ENCODE measurements at regions not wholly inside any gene's neighbourhood (a gene's known extent, or its start where the extent isn't known, plus 50 kb on each side); places are given as distances from the start of the nearest gene placed in this dataset.

- no peaks in the 10 kb centered on the region for H3K27me3 Mint-ChIP-seq
Measured at GRCh38 chr13:37966266-37966665, 96.7 kb upstream of the TRPC4 start.

GRCh38 chr13:37960427-37960826 is 90.9 kb upstream of the TRPC4 start:
- DNase-seq (no peak), ATAC-seq (ENCODE audit: poor library complexity) (no peak)
- H3K27ac ChIP-seq (ENCODE audit: low read depth in 1 of 2, low read length in 2 of 2), result no peak overlapping the region
- H3K27me3 Mint-ChIP-seq, result no peaks in the 10 kb centered on the region
- no peak for TF ChIP-seq CTCF (IDR thresholded peaks at IDR 0.05)
- POLR2A ChIA-PET, result no interaction called here
- no peak overlapping the region for H3K4me3 ChIP-seq (ENCODE audit: low read length)
- H3K4me1 ChIP-seq (ENCODE audit: insufficient read depth, low read length), result no peaks in the 10 kb centered on the region
- peaks cover 2% of the 10 kb centered on the region for H3K9me3 Mint-ChIP-seq
- CTCF ChIA-PET, result no interaction called here
- H3K36me3 Mint-ChIP-seq (ENCODE audit: low read depth), result no peaks in the 10 kb centered on the region
- peaks cover 0 to 4% of the 10 kb centered on the region in 2 experiments for H3K9me3 ChIP-seq (ENCODE audit: control insufficient read depth in 1 of 2, insufficient read depth in 1 of 2, low read length in 2 of 2)
- H3K27me3 ChIP-seq (ENCODE audit: control insufficient read depth in 1 of 2, insufficient read depth in 2 of 2, low read length in 2 of 2), result no peaks in the 10 kb centered on the region
- no peak overlapping the region for H3K27ac Mint-ChIP-seq
- H3K4me1 Mint-ChIP-seq (ENCODE audit: low read depth), result no peaks in the 10 kb centered on the region
- intact Hi-C loops (cut with DNase I, micrococcal nuclease), result no loop called here
- no peaks in the 10 kb centered on the region for H3K36me3 ChIP-seq (ENCODE audit: insufficient read depth, low read length)
- H3K4me3 Mint-ChIP-seq, result no peak overlapping the region

More at GRCh38 chr13:37966266-37966665, 96.7 kb upstream of the TRPC4 start:
- no peak for ATAC-seq (ENCODE audit: poor library complexity)
- Mint-ChIP-seq H3K4me1 (ENCODE audit: low read depth) (no peaks in the 10 kb centered on the region), H3K4me3 (no peak overlapping the region), H3K9me3 (peaks cover 5% of the 10 kb centered on the region), H3K36me3 (ENCODE audit: low read depth) (no peaks in the 10 kb centered on the region), H3K27ac (no peak overlapping the region)
- H3K9me3 ChIP-seq (ENCODE audit: control insufficient read depth in 1 of 2, insufficient read depth in 1 of 2, low read length in 2 of 2), result no peaks in the 10 kb centered on the region
- intact Hi-C loops (cut with DNase I, micrococcal nuclease), result no loop called here
- H3K27ac ChIP-seq (ENCODE audit: low read depth in 1 of 2, low read length in 2 of 2), result no peak overlapping the region
- H3K27me3 ChIP-seq (ENCODE audit: control insufficient read depth in 1 of 2, insufficient read depth in 2 of 2, low read length in 2 of 2), result no peaks in the 10 kb centered on the region
- POLR2A ChIA-PET, result no interaction called here
- H3K4me3 ChIP-seq (ENCODE audit: low read length), result no peak overlapping the region
- CTCF ChIA-PET, result no interaction called here
- no peaks in the 10 kb centered on the region for H3K36me3 ChIP-seq (ENCODE audit: insufficient read depth, low read length)
- no peak for TF ChIP-seq CTCF (IDR thresholded peaks at IDR 0.05)
- no peak for DNase-seq
- no peaks in the 10 kb centered on the region for H3K4me1 ChIP-seq (ENCODE audit: insufficient read depth, low read length)

- Histone ChIP-seq H3K4me1 (ENCODE audit: insufficient read depth, low read length) (no peaks in the 10 kb centered on the region), H3K27me3 (ENCODE audit: control insufficient read depth in 1 of 2, insufficient read depth in 2 of 2, low read length in 2 of 2) (no peaks in the 10 kb centered on the region), H3K36me3 (ENCODE audit: insufficient read depth, low read length) (no peaks in the 10 kb centered on the region), H3K4me3 (ENCODE audit: low read length) (no peak overlapping the region), H3K9me3 (ENCODE audit: control insufficient read depth in 1 of 2, insufficient read depth in 1 of 2, low read length in 2 of 2) (peaks cover 0 to 8% of the 10 kb centered on the region in 2 experiments), H3K27ac (ENCODE audit: low read depth in 1 of 2, low read length in 2 of 2) (no peak overlapping the region)
- DNase-seq (no peak), ATAC-seq (ENCODE audit: poor library complexity) (no peak)
- intact Hi-C loops (cut with DNase I, micrococcal nuclease), result no loop called here
- ChIA-PET POLR2A (no interaction called here), CTCF (no interaction called here)
- Mint-ChIP-seq H3K4me3 (no peak overlapping the region), H3K27me3 (no peaks in the 10 kb centered on the region), H3K27ac (no peak overlapping the region), H3K9me3 (peaks cover 2% of the 10 kb centered on the region), H3K4me1 (ENCODE audit: low read depth) (no peaks in the 10 kb centered on the region), H3K36me3 (ENCODE audit: low read depth) (no peaks in the 10 kb centered on the region)
- no peak for TF ChIP-seq CTCF (IDR thresholded peaks at IDR 0.05)
Measured at GRCh38 chr13:37959284-37959683, 89.7 kb upstream of the TRPC4 start.

All from CD4-positive, alpha-beta T cell (primary cell).